ENCODE measurements at regions not wholly inside any gene's neighbourhood (a gene's known extent, or its start where the extent isn't known, plus 50 kb on each side); places are given as distances from the start of the nearest gene placed in this dataset.

DNA sequence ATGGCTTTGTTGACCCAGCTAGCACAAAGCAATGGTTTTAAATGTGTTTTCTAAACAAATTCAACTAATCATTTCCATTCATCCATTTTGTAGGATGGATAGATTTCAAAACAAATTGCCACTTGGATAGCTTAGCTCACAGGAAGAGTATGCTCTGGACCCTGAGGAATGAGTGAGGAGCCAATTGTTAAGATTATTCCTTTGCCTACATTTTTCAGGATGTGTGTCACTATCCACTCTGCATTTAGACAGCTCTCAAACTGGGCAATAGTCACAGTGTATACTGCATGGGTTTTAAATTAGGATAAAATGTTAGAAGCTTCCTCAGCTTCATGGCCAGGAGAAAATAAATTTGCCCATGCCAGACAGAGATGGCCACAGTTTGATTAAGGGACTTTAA is 605.6 kb upstream of the TEX47 start:
- no peak for DNase-seq
- Mint-ChIP-seq H3K36me3 (ENCODE audit: low read depth) (no peaks in the 10 kb centered on the region), H3K27me3 (ENCODE audit: insufficient read depth) (no peaks in the 10 kb centered on the region), H3K4me3 (no peak overlapping the region), H3K4me1 (peaks cover 15% of the 10 kb centered on the region), H3K27ac (no peak overlapping the region), H3K9me3 (no peaks in the 10 kb centered on the region)
- Histone ChIP-seq H3K4me1 (ENCODE audit: control insufficient read depth, insufficient read depth, low read length) (no peaks in the 10 kb centered on the region), H3K27ac (ENCODE audit: low read depth, low read length) (no peak overlapping the region), H3K27me3 (ENCODE audit: control insufficient read depth, insufficient read depth, low read length, poor library complexity, severe bottlenecking) (no peaks in the 10 kb centered on the region), H3K9me3 (ENCODE audit: control insufficient read depth, low read length) (no peaks in the 10 kb centered on the region), H3K4me3 (ENCODE audit: low read length) (no peak overlapping the region), H3K9ac (ENCODE audit: extremely low read depth, low read length, poor library complexity, severe bottlenecking) (no peak overlapping the region), H3K36me3 (ENCODE audit: control insufficient read depth, insufficient read depth, low read length) (no peaks in the 10 kb centered on the region)
- TF ChIP-seq CTCF (conservative IDR thresholded peaks at IDR 0.05) = no peak

GRCh38 chr7:89401690-89402089 is 606.2 kb upstream of the TEX47 start:
- Histone ChIP-seq H3K9ac (ENCODE audit: extremely low read depth, low read length, poor library complexity, severe bottlenecking) (no peak overlapping the region), H3K4me1 (ENCODE audit: control insufficient read depth, insufficient read depth, low read length) (no peaks in the 10 kb centered on the region), H3K27me3 (ENCODE audit: control insufficient read depth, insufficient read depth, low read length, poor library complexity, severe bottlenecking) (no peaks in the 10 kb centered on the region), H3K9me3 (ENCODE audit: control insufficient read depth, low read length) (no peaks in the 10 kb centered on the region), H3K27ac (ENCODE audit: low read depth, low read length) (no peak overlapping the region), H3K36me3 (ENCODE audit: control insufficient read depth, insufficient read depth, low read length) (no peaks in the 10 kb centered on the region), H3K4me3 (ENCODE audit: low read length) (no peak overlapping the region)
- WGBS, 2 experiments (ENCODE audit: insufficient coverage in 1 of 2, insufficient read length in 1 of 2) = 89 to 93% methylated on average over 3 to 4 of the region's 4 CpGs
- H3K9me3 Mint-ChIP-seq = peaks cover 2% of the 10 kb centered on the region
- no peak overlapping the region for H3K4me3 Mint-ChIP-seq
- no peak for DNase-seq
- no peak for TF ChIP-seq CTCF (conservative IDR thresholded peaks at IDR 0.05)
- no peaks in the 10 kb centered on the region for H3K36me3 Mint-ChIP-seq (ENCODE audit: low read depth)
- no peak overlapping the region for H3K27ac Mint-ChIP-seq
- H3K27me3 Mint-ChIP-seq (ENCODE audit: insufficient read depth) = no peaks in the 10 kb centered on the region
- peaks cover 15% of the 10 kb centered on the region for H3K4me1 Mint-ChIP-seq

DNA sequence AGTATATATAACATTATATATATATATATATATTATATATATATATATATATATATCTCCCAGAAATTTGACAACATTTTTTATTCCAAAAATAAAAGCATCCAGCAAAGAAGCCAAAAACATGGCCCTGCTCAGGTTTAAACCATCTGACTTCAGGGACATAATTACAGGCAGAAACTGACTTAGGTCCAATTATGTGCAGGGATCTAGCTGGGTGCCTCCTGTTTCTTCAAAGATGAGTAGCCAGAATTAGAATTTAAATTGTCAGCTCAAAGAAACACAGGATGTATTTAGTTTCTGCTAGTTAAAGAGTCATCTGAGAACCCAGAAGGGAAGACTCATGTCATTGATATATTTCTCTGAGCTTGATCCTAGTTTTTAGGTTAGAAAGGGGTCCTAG is 656.4 kb upstream of the TEX47 start:
- no peaks in the 10 kb centered on the region for H3K4me1 Mint-ChIP-seq
- no peak overlapping the region for H3K27ac ChIP-seq (ENCODE audit: low read depth, low read length)

More for the DNA sequence above, 656.4 kb upstream of the TEX47 start:
- Histone ChIP-seq H3K36me3 (ENCODE audit: control insufficient read depth, insufficient read depth, low read length) (no peaks in the 10 kb centered on the region), H3K9me3 (ENCODE audit: control insufficient read depth, low read length) (no peaks in the 10 kb centered on the region), H3K4me3 (ENCODE audit: low read length) (no peak overlapping the region), H3K27me3 (ENCODE audit: control insufficient read depth, insufficient read depth, low read length, poor library complexity, severe bottlenecking) (no peaks in the 10 kb centered on the region), H3K4me1 (ENCODE audit: control insufficient read depth, insufficient read depth, low read length) (no peaks in the 10 kb centered on the region), H3K9ac (ENCODE audit: extremely low read depth, low read length, poor library complexity, severe bottlenecking) (no peak overlapping the region)
- Mint-ChIP-seq H3K36me3 (ENCODE audit: low read depth) (no peaks in the 10 kb centered on the region), H3K4me3 (no peak overlapping the region), H3K27me3 (ENCODE audit: insufficient read depth) (no peaks in the 10 kb centered on the region), H3K27ac (no peak overlapping the region), H3K9me3 (peaks cover 1% of the 10 kb centered on the region)
- no peak for TF ChIP-seq CTCF (conservative IDR thresholded peaks at IDR 0.05)
- no peak for DNase-seq
